Tibial artery (tissue), 4 donors: ENCODE measurements at regions not wholly inside any gene's neighbourhood (a gene's known extent, or its start where the extent isn't known, plus 50 kb on each side); places are given as distances from the start of the nearest gene placed in this dataset.

ENCODE experiments used
- DNase-seq, 2 donors: peaks; one replicate each; pipeline ENCODE4 v3.0.0-alpha.2; 2019
- H3K27ac ChIP-seq, 2 donors: fragments of 200-600 bp; sonication (generic) in 1 of 2; 1 replicate in 1 of 2; 2 replicates in 1 of 2; pipeline ENCODE4 v1.5.1; 2018 to 2019; ENCODE audit warnings: mild to moderate bottlenecking in 1 of 2
- H3K27me3 ChIP-seq, 2 donors: fragments of 200-600 bp; sonication (generic) in 1 of 2; one replicate each; pipeline versions ENCODE4 v1.5.1 to v1.6.0; 2016 to 2019
- H3K36me3 ChIP-seq, 3 donors: fragments of 200-600 bp; sonication (generic) in 2 of 3; one replicate each; pipeline ENCODE4 v1.5.1; 2016 to 2019; ENCODE audit warnings: mild to moderate bottlenecking in 2 of 3
- H3K4me1 ChIP-seq, 4 donors: fragments of 200-600 bp; sonication (generic) in 2 of 4; 1 replicate in 3 of 4; 2 replicates in 1 of 4; pipeline ENCODE4 v1.5.1; 2016 to 2019
- H3K4me3 ChIP-seq, 2 donors: fragments of 200-600 bp; sonication (generic) in 1 of 2; 1 replicate in 1 of 2; 2 replicates in 1 of 2; pipeline ENCODE4 v1.5.1; 2018 to 2019; ENCODE audit warnings: mild to moderate bottlenecking in 2 of 2
- H3K9me3 ChIP-seq, 3 donors: fragments of 200-600 bp; sonication (generic) in 1 of 3; one replicate each; pipeline ENCODE4 v1.5.1; 2016 to 2019
- CTCF ChIP-seq, 2 experiments: fragments of 200-600 bp in 1 of 2; fragments of 450-650 bp in 1 of 2; IDR thresholded peaks; one replicate each; pipeline ENCODE4 v1.5.1; 2017 to 2019; ENCODE audit warnings: antibody characterized with exemption in 2 of 2, mild to moderate bottlenecking in 1 of 2, moderate library complexity in 1 of 2
- intact Hi-C: fragments of 100-400 bp; cut with DNase I; formaldehyde crosslinking; loops from one replicate; pipeline ENCODE4 v1.15.0; 2023; ENCODE audit warnings: low total_unique reads

- Histone ChIP-seq H3K36me3 (no peaks in the 10 kb centered on the region), H3K9me3 (no peaks in the 10 kb centered on the region), H3K27me3 (no peaks in the 10 kb centered on the region), H3K4me1 (peaks cover 0 to 10% (median 0%) of the 10 kb centered on the region in 4 donors), H3K4me3 (no peak overlapping the region), H3K27ac (no peak overlapping the region)
- no peak for TF ChIP-seq CTCF (IDR thresholded peaks at IDR 0.05)
- intact Hi-C loops: no loop called here
- DNase-seq: no peak
Measured at GRCh38 chr11:126129727-126130671, 67.3 kb upstream of the CDON start.

- Histone ChIP-seq H3K36me3 (no peaks in the 10 kb centered on the region), H3K4me1 (peaks cover 0 to 10% (median 0%) of the 10 kb centered on the region in 4 donors), H3K27me3 (peaks cover 0 to 2% of the 10 kb centered on the region in 2 donors), H3K27ac (no peak overlapping the region), H3K9me3 (no peaks in the 10 kb centered on the region), H3K4me3 (no peak overlapping the region)
- intact Hi-C loops: no loop called here
- no peak for DNase-seq
- TF ChIP-seq CTCF (IDR thresholded peaks at IDR 0.05): no peak
Measured at GRCh38 chr11:126127898-126128297, 65.2 kb upstream of the CDON start.

GRCh38 chr11:126127284-126127845 is 64.7 kb upstream of the CDON start:
- no peak overlapping the region for H3K27ac ChIP-seq
- peaks cover 0 to 2% of the 10 kb centered on the region in 2 donors for H3K27me3 ChIP-seq
- intact Hi-C loops: no loop called here
- TF ChIP-seq CTCF (IDR thresholded peaks at IDR 0.05): no peak
- H3K4me1 ChIP-seq: peaks cover 0 to 8% (median 0%) of the 10 kb centered on the region in 4 donors
- no peak overlapping the region for H3K4me3 ChIP-seq
- no peaks in the 10 kb centered on the region for H3K36me3 ChIP-seq
- H3K9me3 ChIP-seq: no peaks in the 10 kb centered on the region
- DNase-seq: no peak

- H3K27ac ChIP-seq: no peak overlapping the region
- no peak for DNase-seq
Measured at GRCh38 chr11:126124231-126124661, 61.6 kb upstream of the CDON start.

GRCh38 chr11:126123686-126124085 is 61.0 kb upstream of the CDON start:
- TF ChIP-seq CTCF (IDR thresholded peaks at IDR 0.05): no peak
- Histone ChIP-seq H3K4me1 (no peaks in the 10 kb centered on the region), H3K36me3 (no peaks in the 10 kb centered on the region), H3K27me3 (peaks cover 0 to 2% of the 10 kb centered on the region in 2 donors), H3K27ac (no peak overlapping the region), H3K9me3 (no peaks in the 10 kb centered on the region), H3K4me3 (no peak overlapping the region)
- DNase-seq: no peak
- intact Hi-C loops: no loop called here

More at GRCh38 chr11:126124231-126124661, 61.6 kb upstream of the CDON start:
- no peaks in the 10 kb centered on the region for H3K36me3 ChIP-seq
- peaks cover 0 to 2% of the 10 kb centered on the region in 2 donors for H3K27me3 ChIP-seq
- no peaks in the 10 kb centered on the region for H3K4me1 ChIP-seq
- no peak for TF ChIP-seq CTCF (IDR thresholded peaks at IDR 0.05)
- intact Hi-C loops: no loop called here
- no peaks in the 10 kb centered on the region for H3K9me3 ChIP-seq
- H3K4me3 ChIP-seq: no peak overlapping the region
